Activated CD4-positive, CD25-positive, alpha-beta regulatory T cell treated with anti-CD3 and anti-CD28 coated beads, Interleukin-2, amount 50 U/mL, for 24 hours (primary cell): ENCODE measurements at regions not wholly inside any gene's neighbourhood (a gene's known extent, or its start where the extent isn't known, plus 50 kb on each side); places are given as distances from the start of the nearest gene placed in this dataset.
"Not testable (repeated sequence)": the region's sequence is repeated elsewhere in the genome, so short reads cannot be mapped to it uniquely, and the experiment has no call there.

ENCODE experiments used
- ATAC-seq, 2 donors: fragments of 150-1000 bp; cut with Tn5 transposase; one replicate each; pipeline ENCODE4 v1.10.0; 2021; ENCODE audit warnings: mild to moderate bottlenecking in 1 of 2, moderate library complexity in 1 of 2

- no peak for ATAC-seq
These were observed 474.0 kb upstream of the MGAT4C start for GRCh38 chr12:86730233-86730632.

GRCh38 chr12:86729739-86730138 lies 473.5 kb upstream of the MGAT4C start:
- ATAC-seq: no peak

- ATAC-seq: no peak
These were observed 471.0 kb upstream of the MGAT4C start for GRCh38 chr12:86727160-86727559.

- no peak for ATAC-seq
These were observed 468.5 kb upstream of the MGAT4C start for GRCh38 chr12:86724716-86725115.

DNA sequence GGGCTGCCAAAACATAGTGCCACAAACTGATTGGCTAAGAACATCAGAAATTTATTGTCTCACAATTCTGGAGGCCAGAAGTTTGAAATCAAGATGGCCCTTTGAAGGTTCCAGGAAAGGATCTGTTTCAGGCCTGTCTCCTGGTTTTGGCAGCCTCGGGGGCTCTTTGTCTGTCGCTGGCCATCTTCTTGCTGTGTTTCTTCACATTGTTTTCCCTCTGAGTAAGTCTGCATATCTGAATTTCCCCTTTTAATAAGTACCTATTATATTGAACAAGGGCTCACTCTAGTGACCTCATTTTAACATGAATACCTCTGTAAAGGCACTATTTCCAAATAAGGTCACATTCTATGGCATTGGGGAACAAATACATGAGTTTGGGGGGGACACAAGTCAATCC lies 467.1 kb upstream of the MGAT4C start:
- no peak for ATAC-seq

DNA sequence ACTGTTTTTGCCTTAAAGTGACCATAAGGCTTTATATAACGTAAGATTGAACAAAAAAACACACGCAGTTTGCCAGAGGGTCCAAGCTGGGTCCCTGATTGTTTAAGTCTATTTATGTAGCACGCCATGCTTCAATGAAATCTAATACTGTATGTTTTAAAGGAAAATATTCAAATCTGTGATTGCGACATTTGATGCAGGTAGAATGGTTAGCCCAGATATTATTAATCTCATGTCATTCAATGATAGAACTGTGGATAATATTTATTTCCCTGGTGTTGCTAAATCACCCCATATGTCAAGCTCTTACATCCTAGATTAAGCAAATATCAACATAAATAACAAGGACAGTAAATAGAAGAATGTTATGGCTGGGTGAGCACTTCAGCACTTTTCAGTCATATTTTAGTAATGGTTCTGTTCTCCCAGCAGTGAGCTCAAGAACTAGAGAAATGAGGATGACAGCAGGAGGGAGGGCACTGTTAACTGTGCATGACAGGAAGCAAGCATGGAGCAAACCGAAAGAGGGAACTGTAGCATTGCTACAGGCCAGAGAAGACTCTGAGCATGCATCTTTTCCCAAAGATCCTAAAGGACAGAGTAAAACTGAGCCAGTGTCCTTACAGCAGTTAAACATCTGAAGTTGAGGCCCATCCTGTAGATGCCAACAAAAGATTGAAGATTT lies 465.7 kb upstream of the MGAT4C start:
- ATAC-seq: no peak

DNA sequence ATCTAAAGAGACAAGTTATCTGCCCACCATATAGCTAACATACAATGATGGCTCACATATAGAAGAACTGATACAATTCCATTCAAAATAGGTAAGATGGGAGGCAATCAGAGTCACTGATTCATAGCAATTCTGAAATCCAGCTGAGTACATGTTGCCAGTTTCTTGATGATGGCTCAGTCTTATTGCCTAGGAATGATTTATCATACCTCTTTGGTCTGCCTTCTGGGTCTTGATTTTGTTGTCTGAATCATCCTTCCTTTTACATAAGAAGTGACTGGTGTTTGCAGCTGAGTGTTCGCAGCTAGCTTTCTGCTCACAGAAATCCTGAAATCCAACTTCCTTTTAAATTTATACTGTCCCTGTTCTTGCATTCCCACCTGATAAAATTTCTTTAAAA lies 463.2 kb upstream of the MGAT4C start:
- no peak for ATAC-seq

DNA sequence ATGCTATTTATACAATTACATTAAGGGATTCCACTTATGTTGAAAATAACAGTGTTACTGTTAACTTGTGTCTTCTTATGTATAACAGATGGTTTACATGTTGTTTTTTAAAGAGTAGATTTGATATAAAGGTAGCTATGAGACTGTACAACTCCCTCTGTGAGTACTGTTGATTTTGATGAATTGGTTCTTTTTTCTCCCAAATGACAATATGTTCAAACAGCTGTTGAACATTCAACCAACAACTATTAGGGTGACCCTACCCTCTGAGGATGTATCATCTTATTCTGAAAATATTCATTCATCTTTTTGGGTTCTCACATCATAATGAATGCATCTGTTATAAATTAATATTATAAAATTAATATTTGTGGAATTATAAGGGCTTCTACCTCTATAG lies 456.9 kb upstream of the MGAT4C start:
- ATAC-seq: no peak

- ATAC-seq: no peak
These were observed 456.2 kb upstream of the MGAT4C start for GRCh38 chr12:86712425-86712843.

DNA sequence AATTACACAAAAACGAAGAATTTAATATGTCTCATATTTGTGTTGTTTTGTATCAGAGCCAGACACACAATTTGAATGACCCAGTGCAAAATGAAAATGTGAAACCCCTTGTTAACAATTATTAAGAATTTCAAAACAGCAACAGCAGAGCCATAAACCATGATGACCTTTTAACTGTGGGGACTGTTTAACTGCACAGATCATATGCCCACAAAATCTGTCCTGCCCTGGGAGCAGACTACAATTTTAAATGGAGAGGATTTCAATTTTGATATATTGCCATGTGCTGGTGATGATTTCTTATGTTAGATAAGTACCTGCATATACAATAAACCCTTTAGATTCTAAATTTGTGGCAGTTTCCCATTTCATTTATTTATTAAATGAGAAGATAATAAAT lies 455.5 kb upstream of the MGAT4C start:
- no peak for ATAC-seq

- ATAC-seq: no peak
These were observed 453.9 kb upstream of the MGAT4C start for GRCh38 chr12:86710109-86710508.

- ATAC-seq: not testable (repeated sequence)
These were observed 452.8 kb upstream of the MGAT4C start for GRCh38 chr12:86709017-86709416.

- ATAC-seq: no peak
These were observed 442.4 kb upstream of the MGAT4C start for GRCh38 chr12:86698641-86698980.

- no peak for ATAC-seq
These were observed 441.9 kb upstream of the MGAT4C start for GRCh38 chr12:86697916-86698640.

DNA sequence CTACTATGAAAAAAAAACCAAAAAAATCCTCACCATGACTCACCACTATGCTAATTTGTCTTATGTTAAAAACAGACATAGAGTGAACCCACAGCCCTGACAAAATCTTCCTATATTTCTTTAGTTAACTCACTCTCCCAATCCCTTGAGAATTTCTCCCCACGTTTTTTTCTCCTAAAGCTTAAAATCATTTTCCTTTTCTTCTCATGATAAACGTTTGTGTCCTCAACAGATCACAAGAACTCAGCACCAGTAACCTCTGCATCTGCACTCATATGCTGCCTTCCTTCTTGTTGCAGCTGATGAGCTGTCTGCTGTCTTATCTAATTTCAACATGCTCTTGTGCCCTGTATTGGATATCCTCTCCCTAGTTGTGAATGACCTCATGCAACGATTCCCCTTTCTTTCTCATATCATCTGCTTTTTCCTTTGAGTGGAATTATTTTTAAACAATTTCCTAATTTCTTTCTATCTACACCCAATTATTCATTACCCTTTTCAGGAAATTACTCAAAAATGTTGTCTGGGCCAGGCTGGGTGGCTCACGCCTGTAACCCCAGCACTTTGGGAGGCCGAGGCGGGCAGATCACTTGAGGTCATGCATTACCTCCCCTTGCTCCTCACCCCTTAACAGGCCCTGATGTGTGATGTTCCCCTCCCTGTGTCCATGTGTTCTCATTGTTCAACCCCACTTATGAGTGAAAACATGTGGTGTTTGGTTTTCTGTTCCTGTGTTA lies 427.5 kb upstream of the MGAT4C start:
- ATAC-seq: no peak

DNA sequence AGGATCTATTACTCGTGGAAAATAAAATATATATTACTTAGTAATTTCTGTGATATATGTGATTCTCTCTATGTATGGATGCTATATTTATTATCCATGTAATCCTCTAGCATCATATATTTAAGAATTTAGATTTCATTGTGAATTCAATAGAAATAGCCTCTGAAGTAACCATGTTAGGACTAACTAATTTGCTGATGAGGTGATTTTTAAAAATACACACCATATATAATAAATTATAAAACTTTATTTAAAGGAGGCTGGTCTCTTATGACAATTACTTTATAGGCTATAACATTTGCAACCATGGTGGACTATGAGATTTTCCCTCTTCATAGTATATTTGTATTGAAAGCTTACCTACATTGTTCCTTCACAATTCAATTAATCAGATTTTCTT lies 424.9 kb upstream of the MGAT4C start:
- ATAC-seq: no peak

- no peak for ATAC-seq
These were observed 419.0 kb upstream of the MGAT4C start for GRCh38 chr12:86675197-86675596.

DNA sequence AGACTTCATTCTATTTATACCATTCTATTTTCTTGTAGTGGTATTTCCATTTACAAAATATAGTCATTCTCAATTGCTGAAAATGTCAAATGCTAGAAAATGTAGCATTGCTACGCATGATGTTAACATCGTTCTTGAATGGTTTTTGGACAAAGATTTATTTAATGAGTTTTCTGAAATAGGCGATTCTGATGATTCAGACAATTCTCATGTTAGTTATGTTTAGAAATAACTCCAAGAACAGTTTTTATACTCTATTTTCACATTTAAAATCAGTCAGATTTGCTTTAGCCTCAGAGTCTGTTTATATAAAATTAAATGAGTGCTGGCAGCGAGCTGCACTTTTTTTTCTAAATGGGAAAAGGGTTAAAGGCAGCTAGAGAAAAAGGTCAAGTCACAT lies 414.8 kb upstream of the MGAT4C start:
- ATAC-seq: no peak

DNA sequence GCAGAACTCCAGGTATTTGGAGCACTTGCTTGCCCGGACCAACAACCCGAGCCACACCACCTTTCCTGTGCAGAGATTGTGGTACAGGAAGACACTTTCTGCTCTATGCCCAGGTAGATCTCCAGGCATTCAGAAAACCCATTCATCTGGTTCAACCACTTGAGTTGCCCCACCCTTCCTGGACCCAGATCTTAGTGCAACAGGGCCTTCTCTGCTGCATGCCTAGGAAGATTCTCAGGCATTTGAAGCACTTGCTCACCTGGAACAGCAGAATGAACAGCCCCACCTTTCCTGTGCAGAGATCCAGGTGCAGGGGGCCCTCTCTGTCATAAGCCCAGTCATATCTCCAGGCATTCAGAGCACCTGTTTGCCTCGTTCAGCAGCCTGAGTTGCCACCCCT lies 412.8 kb upstream of the MGAT4C start:
- ATAC-seq: no peak

GRCh38 chr12:86666316-86666715 lies 410.1 kb upstream of the MGAT4C start:
- ATAC-seq: no peak

DNA sequence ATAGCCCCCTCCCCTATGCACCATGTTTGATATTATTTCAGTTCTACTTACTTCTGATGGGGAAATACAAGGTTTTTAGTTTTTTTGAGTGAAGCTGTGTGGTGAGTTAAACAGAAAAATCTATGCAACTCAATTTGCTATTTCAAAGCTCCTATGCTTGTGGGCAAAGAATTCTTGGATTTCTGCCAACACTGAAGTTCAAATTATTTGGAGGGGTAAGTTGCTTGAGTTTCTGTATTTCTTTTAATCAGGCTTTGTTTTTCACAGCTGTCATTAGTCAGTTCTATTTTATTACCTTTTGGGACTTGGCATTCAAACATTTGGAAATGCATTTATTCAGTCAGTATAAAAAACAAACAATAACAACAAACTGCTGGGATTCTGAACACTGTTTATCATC lies 407.5 kb upstream of the MGAT4C start:
- ATAC-seq: no peak

DNA sequence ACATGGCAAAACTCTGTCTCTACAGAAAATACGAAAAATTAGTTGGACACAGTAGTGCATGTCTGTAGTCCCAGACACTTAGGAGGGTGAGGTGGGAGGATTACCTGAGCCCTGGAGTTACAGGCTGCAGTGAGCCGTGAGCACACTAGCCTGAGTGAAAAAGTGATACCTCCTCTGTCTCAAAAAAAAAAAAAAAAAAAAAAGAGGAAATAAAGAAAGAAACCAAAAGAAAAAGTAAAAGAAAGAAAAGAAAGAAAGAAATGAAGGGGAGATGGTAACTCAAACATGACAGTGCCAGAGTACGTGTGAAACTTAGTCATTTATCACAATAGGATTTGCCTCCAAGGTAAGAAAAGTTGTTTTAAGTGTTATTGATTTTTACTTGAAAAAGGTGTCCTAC lies 407.0 kb upstream of the MGAT4C start:
- no peak for ATAC-seq

DNA sequence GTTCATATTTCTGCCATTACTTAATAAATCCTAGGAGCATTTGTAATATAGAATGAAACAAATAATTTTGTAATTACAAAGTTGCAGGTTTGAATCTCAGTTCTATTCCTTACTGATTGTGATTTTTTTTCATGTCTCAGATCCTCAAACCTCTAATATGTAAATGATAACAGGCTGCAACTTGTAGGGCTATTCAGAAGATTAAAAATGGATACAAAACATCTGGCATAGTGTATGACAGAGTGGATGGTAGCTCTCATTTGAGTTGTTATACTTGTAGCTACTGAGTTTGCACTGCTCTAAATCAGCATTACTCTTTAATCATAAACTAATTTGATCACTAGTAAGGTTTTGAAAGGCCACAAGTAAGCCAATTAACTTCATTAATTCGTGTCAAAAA lies 406.3 kb upstream of the MGAT4C start:
- no peak for ATAC-seq

DNA sequence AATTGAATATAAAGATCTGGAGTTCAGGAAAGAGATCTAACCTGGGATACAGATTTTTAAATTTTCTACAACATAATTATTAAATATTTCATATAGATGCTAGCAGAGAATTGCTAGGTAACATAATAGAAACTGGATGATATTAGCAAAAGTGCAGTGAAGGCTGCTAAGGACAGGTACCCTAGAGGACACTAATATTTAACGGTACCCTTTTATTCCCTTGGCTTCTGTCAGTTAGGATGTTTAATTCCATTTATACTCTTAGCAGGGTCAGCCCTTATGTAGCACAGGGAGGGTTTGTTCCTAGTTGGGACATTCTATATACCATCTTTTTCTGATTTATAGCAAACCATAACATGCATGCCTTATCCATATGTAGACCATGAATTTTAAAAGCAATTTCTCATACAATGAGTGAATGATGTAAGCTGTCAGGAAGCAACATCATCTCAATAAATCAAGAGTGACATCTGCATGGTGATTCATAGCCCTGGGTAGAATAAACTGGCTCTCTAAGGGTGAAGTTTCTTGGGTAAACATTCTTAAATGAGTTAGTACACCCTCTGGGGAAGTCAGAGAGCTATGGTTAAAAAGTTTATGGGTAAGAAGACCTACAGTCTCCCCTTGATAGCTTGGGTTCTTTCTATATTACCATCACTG lies 404.4 kb upstream of the MGAT4C start:
- no peak for ATAC-seq
